ENCODE measurements at regions not wholly inside any gene's neighbourhood (a gene's known extent, or its start where the extent isn't known, plus 50 kb on each side); places are given as distances from the start of the nearest gene placed in this dataset.

DNA sequence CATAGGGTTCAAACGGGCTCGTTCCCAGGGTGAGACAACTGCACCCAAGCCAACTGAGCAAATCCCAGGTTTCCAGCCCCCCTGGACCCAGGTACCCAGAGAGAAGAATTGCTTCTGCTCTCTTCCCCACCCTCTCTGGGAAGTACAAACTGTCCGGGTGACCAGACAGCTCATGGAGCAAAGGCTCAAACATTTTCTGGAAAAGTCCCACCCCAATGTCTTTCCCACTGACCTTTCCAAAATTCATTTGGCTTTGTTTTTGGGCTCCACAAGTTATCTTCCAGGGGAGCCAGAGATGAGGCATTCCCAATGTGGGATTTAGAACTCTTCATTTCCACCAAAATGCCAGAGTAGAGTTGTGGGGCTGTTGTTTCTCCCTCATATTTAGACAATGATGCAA, 58.6 kb downstream of the PABIR2 start:
- Histone ChIP-seq H3K9me3 (ENCODE audit: control extremely low read depth in 1 of 5, control insufficient read depth in 4 of 5, insufficient read depth in 2 of 5, low read depth in 1 of 5, low read length in 4 of 5) (no peaks in the 10 kb centered on the region), H3K4me3 (ENCODE audit: control insufficient read depth in 1 of 7, extremely low read depth in 1 of 7, insufficient read depth in 4 of 7, low read depth in 2 of 7, low read length in 6 of 7) (no peak overlapping the region), H3K27me3 (replicated peaks in 2 of 5; ENCODE audit: control insufficient read depth in 4 of 5, insufficient read depth in 5 of 5, low read length in 4 of 5) (no peaks in the 10 kb centered on the region), H3K27ac (ENCODE audit: insufficient read depth in 1 of 2, low read depth in 1 of 2, low read length in 2 of 2, poor library complexity in 1 of 2, severe bottlenecking in 2 of 2) (no peak overlapping the region), H3K36me3 (ENCODE audit: control insufficient read depth in 4 of 4, insufficient read depth in 4 of 4, low read length in 3 of 4) (no peaks in the 10 kb centered on the region), H3K4me1 (ENCODE audit: control extremely low read depth in 1 of 4, control insufficient read depth in 4 of 4, insufficient read depth in 4 of 4, low read length in 3 of 4) (peaks cover 0 to 12% (median 3%) of the 10 kb centered on the region in 4 experiments)
- no peak for DNase-seq
- WGBS (ENCODE audit: insufficient coverage) = 87% methylated on average over 3 of the region's 3 CpGs
- ChIA-PET POLR2A (no interaction called here), CTCF (no interaction called here)

DNA sequence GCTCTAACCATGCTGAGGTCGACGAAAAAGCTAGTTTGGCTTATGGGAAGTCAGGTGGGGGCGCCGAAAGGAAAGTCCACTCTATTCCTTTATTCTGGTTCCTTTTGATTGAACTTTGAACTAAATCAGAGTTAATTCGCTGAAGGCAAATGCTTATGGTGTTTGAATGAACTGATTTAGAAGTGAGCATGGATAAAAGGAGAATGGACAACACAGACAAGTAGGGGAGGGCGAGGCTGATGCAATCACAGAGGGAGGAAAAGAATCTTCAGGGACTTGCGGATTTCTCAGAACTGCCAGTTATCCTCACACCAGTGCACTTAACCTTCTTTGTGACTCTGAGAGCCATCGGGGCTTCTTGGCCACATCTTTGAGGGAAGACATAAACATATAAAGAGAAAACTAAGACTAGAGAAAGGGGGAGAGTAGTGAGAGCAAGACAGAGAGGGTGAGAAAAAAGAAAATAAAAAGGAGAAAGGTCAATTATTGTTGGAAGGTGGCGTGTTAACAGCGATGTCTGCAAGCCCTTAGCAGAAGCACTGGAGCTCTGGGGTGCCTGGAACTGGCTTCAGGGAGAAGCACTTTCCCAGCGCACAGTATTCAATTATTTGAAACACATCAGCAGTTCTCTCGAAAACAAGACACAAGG, 59.2 kb downstream of the PABIR2 start:
- whole genome bisulfite sequencing (ENCODE audit: insufficient coverage) = 65% methylated on average over 9 of the region's 12 CpGs
- Histone ChIP-seq H3K27ac (ENCODE audit: insufficient read depth in 1 of 2, low read depth in 1 of 2, low read length in 2 of 2, poor library complexity in 1 of 2, severe bottlenecking in 2 of 2) (no peak overlapping the region), H3K4me3 (ENCODE audit: control insufficient read depth in 1 of 7, extremely low read depth in 1 of 7, insufficient read depth in 4 of 7, low read depth in 2 of 7, low read length in 6 of 7) (no peak overlapping the region), H3K36me3 (ENCODE audit: control insufficient read depth in 4 of 4, insufficient read depth in 4 of 4, low read length in 3 of 4) (no peaks in the 10 kb centered on the region), H3K9me3 (ENCODE audit: control extremely low read depth in 1 of 5, control insufficient read depth in 4 of 5, insufficient read depth in 2 of 5, low read depth in 1 of 5, low read length in 4 of 5) (no peaks in the 10 kb centered on the region), H3K4me1 (ENCODE audit: control extremely low read depth in 1 of 4, control insufficient read depth in 4 of 4, insufficient read depth in 4 of 4, low read length in 3 of 4) (peaks cover 0 to 12% (median 3%) of the 10 kb centered on the region in 4 experiments), H3K27me3 (replicated peaks in 2 of 5; ENCODE audit: control insufficient read depth in 4 of 5, insufficient read depth in 5 of 5, low read length in 4 of 5) (no peaks in the 10 kb centered on the region)
- CTCF ChIA-PET = no interaction called here
- no peak for DNase-seq
- POLR2A ChIA-PET = no interaction called here

DNA sequence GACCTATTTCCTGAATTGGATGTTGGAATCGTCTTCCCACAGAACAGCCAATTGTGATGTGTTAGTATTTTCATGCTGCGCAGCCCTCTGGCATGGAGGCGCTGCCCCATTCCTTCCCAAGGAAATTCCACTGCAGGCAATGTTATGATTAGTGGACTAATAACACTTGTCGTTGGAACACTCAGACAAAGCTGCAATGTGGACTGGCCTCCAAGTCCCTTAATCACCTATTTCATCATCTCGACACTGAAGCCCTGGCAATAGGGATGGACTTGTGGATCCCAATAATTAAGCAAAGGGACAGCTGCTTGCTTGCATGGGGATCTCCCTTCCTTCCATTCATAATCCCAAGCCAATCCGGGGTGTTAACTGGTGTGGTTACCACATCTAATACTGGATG, 59.9 kb downstream of the PABIR2 start:
- WGBS (ENCODE audit: insufficient coverage) = 88% methylated on average over 1 of the region's 6 CpGs
- H3K36me3 ChIP-seq (ENCODE audit: control insufficient read depth in 4 of 4, insufficient read depth in 4 of 4, low read length in 3 of 4) = no peaks in the 10 kb centered on the region
- H3K27me3 ChIP-seq (replicated peaks in 2 of 5; ENCODE audit: control insufficient read depth in 4 of 5, insufficient read depth in 5 of 5, low read length in 4 of 5) = no peaks in the 10 kb centered on the region
- peaks cover 0 to 12% (median 3%) of the 10 kb centered on the region in 4 experiments for H3K4me1 ChIP-seq (ENCODE audit: control extremely low read depth in 1 of 4, control insufficient read depth in 4 of 4, insufficient read depth in 4 of 4, low read length in 3 of 4)
- H3K9me3 ChIP-seq (ENCODE audit: control extremely low read depth in 1 of 5, control insufficient read depth in 4 of 5, insufficient read depth in 2 of 5, low read depth in 1 of 5, low read length in 4 of 5) = no peaks in the 10 kb centered on the region
- H3K4me3 ChIP-seq (ENCODE audit: control insufficient read depth in 1 of 7, extremely low read depth in 1 of 7, insufficient read depth in 4 of 7, low read depth in 2 of 7, low read length in 6 of 7) = no peak overlapping the region
- ChIA-PET CTCF (no interaction called here), POLR2A (no interaction called here)
- H3K27ac ChIP-seq (ENCODE audit: insufficient read depth in 1 of 2, low read depth in 1 of 2, low read length in 2 of 2, poor library complexity in 1 of 2, severe bottlenecking in 2 of 2) = no peak overlapping the region
- DNase-seq = no peak

DNA sequence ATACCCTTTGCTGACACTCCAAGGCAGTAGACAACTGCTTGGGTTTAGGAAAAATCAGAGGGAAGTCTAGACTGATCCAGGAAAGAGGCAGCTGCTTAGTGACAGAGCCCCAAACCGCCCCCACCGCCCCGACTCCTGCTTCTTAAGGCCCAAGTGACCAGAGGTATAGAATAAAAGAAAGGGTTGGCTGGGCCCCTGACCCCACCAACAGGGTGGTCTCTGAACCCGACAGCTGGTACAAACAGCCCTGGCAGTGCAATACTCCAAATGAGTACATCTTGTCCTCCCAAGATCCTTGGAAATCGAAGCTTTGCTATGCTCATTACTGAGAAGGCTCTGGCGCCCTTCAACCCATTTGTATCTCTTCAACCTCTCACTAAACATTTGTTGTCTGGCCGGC, 60.6 kb downstream of the PABIR2 start:
- Histone ChIP-seq H3K36me3 (ENCODE audit: control insufficient read depth in 4 of 4, insufficient read depth in 4 of 4, low read length in 3 of 4) (no peaks in the 10 kb centered on the region), H3K4me1 (ENCODE audit: control extremely low read depth in 1 of 4, control insufficient read depth in 4 of 4, insufficient read depth in 4 of 4, low read length in 3 of 4) (peaks cover 0 to 12% (median 3%) of the 10 kb centered on the region in 4 experiments), H3K27ac (ENCODE audit: insufficient read depth in 1 of 2, low read depth in 1 of 2, low read length in 2 of 2, poor library complexity in 1 of 2, severe bottlenecking in 2 of 2) (no peak overlapping the region), H3K4me3 (ENCODE audit: control insufficient read depth in 1 of 7, extremely low read depth in 1 of 7, insufficient read depth in 4 of 7, low read depth in 2 of 7, low read length in 6 of 7) (no peak overlapping the region), H3K9me3 (ENCODE audit: control extremely low read depth in 1 of 5, control insufficient read depth in 4 of 5, insufficient read depth in 2 of 5, low read depth in 1 of 5, low read length in 4 of 5) (no peaks in the 10 kb centered on the region), H3K27me3 (replicated peaks in 2 of 5; ENCODE audit: control insufficient read depth in 4 of 5, insufficient read depth in 5 of 5, low read length in 4 of 5) (no peaks in the 10 kb centered on the region)
- WGBS (ENCODE audit: insufficient coverage) = 87% methylated on average over 6 of the region's 7 CpGs
- ChIA-PET POLR2A (no interaction called here), CTCF (no interaction called here)
- DNase-seq = no peak

DNA sequence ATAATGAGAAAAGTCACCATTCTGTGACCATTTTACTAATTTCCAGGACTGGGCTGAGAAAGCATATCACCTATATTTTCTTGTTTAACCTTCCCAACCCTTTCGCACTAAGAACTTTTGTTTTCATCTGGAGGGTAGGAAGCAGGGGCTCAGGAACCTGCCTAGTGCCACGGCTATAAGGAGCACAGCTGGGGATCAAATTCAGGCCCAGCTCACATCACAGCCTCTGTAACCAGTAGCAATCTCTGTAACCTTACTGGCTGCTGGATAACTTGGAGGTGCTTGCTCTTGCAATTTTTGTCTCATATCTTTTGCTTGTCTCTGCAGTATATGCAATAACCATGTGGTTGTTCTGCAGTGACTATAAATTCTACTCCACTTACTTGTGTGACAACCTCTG, 62.0 kb downstream of the PABIR2 start:
- H3K4me3 ChIP-seq (ENCODE audit: control insufficient read depth in 1 of 7, extremely low read depth in 1 of 7, insufficient read depth in 4 of 7, low read depth in 2 of 7, low read length in 6 of 7) = no peak overlapping the region
- ChIA-PET POLR2A (no interaction called here), CTCF (interaction anchor here (1.4 kb wide), 1 partner anchor 212 kb away, joined by 4 read pairs; no protein-coding TSS in a partner anchor)
- no CpG with 5 or more reads among the region's 2 CpGs for WGBS (ENCODE audit: insufficient coverage)
- no peak for DNase-seq
- no peak overlapping the region for H3K27ac ChIP-seq (ENCODE audit: insufficient read depth in 1 of 2, low read depth in 1 of 2, low read length in 2 of 2, poor library complexity in 1 of 2, severe bottlenecking in 2 of 2)
- no peaks in the 10 kb centered on the region for H3K9me3 ChIP-seq (ENCODE audit: control extremely low read depth in 1 of 5, control insufficient read depth in 4 of 5, insufficient read depth in 2 of 5, low read depth in 1 of 5, low read length in 4 of 5)
- H3K27me3 ChIP-seq (replicated peaks in 2 of 5; ENCODE audit: control insufficient read depth in 4 of 5, insufficient read depth in 5 of 5, low read length in 4 of 5) = no peaks in the 10 kb centered on the region
- H3K4me1 ChIP-seq (ENCODE audit: control extremely low read depth in 1 of 4, control insufficient read depth in 4 of 4, insufficient read depth in 4 of 4, low read length in 3 of 4) = peaks cover 0 to 12% (median 3%) of the 10 kb centered on the region in 4 experiments
- H3K36me3 ChIP-seq (ENCODE audit: control insufficient read depth in 4 of 4, insufficient read depth in 4 of 4, low read length in 3 of 4) = no peaks in the 10 kb centered on the region

DNA sequence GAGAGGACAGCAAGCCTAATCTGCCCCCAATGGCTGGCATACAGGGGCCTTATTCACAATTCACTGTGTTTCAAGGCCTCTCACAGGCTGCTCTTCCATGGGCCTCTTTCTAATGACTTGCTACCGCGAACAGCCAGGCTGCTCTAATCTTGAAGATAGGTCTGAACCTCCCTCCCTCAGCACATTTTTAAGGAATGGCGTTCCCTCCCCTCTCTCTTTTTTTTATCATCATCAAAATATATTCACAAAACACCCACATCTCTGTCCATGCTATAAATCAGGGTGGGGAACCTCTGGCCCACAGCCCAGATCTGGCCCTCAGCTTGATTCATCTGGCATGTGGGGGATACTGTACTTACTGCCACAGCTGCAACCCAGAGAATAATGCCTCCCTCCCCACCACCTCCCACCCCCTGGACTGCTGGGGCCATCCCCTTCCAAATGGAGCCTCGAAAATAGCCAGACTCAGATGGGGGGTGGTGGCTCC, 62.5 kb downstream of the PABIR2 start:
- Histone ChIP-seq H3K27me3 (replicated peaks in 2 of 5; ENCODE audit: control insufficient read depth in 4 of 5, insufficient read depth in 5 of 5, low read length in 4 of 5) (no peaks in the 10 kb centered on the region), H3K36me3 (ENCODE audit: control insufficient read depth in 4 of 4, insufficient read depth in 4 of 4, low read length in 3 of 4) (no peaks in the 10 kb centered on the region), H3K27ac (ENCODE audit: insufficient read depth in 1 of 2, low read depth in 1 of 2, low read length in 2 of 2, poor library complexity in 1 of 2, severe bottlenecking in 2 of 2) (no peak overlapping the region), H3K4me1 (ENCODE audit: control extremely low read depth in 1 of 4, control insufficient read depth in 4 of 4, insufficient read depth in 4 of 4, low read length in 3 of 4) (peaks cover 0 to 12% (median 3%) of the 10 kb centered on the region in 4 experiments), H3K4me3 (ENCODE audit: control insufficient read depth in 1 of 7, extremely low read depth in 1 of 7, insufficient read depth in 4 of 7, low read depth in 2 of 7, low read length in 6 of 7) (no peak overlapping the region), H3K9me3 (ENCODE audit: control extremely low read depth in 1 of 5, control insufficient read depth in 4 of 5, insufficient read depth in 2 of 5, low read depth in 1 of 5, low read length in 4 of 5) (no peaks in the 10 kb centered on the region)
- CTCF ChIA-PET = interaction anchor here (1.4 kb wide), 1 partner anchor 212 kb away, joined by 4 read pairs; no protein-coding TSS in a partner anchor
- WGBS (ENCODE audit: insufficient coverage) = 50% methylated on average over 4 of the region's 4 CpGs
- POLR2A ChIA-PET = no interaction called here
- DNase-seq = no peak

DNA sequence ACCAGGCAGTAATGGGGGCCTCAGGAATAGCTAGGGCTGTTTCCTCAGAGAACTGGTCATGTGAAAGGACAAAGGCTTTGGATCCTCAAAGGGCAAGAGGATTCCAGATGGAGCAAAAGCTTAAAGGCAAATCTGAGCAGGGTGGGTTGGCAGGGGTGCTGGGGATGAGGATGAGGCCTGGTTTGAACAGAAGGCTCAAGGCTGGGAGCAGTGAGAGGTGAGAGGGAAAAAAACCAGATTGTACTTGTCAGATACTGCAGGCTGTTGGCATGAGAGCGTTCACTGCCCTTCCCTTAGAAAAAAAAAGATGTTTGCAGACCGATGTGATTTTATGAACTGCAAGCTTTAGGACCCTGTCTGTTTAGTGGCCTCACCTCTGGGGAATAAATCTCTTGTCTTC, 63.4 kb downstream of the PABIR2 start:
- H3K4me3 ChIP-seq (ENCODE audit: control insufficient read depth in 1 of 7, extremely low read depth in 1 of 7, insufficient read depth in 4 of 7, low read depth in 2 of 7, low read length in 6 of 7) = no peak overlapping the region
- no peaks in the 10 kb centered on the region for H3K36me3 ChIP-seq (ENCODE audit: control insufficient read depth in 4 of 4, insufficient read depth in 4 of 4, low read length in 3 of 4)
- 92% methylated on average over 2 of the region's 2 CpGs for WGBS (ENCODE audit: insufficient coverage)
- no peaks in the 10 kb centered on the region for H3K9me3 ChIP-seq (ENCODE audit: control extremely low read depth in 1 of 5, control insufficient read depth in 4 of 5, insufficient read depth in 2 of 5, low read depth in 1 of 5, low read length in 4 of 5)
- H3K27me3 ChIP-seq (replicated peaks in 2 of 5; ENCODE audit: control insufficient read depth in 4 of 5, insufficient read depth in 5 of 5, low read length in 4 of 5) = no peaks in the 10 kb centered on the region
- POLR2A ChIA-PET = no interaction called here
- H3K4me1 ChIP-seq (ENCODE audit: control extremely low read depth in 1 of 4, control insufficient read depth in 4 of 4, insufficient read depth in 4 of 4, low read length in 3 of 4) = peaks cover 0 to 7% (median 2%) of the 10 kb centered on the region in 4 experiments
- no peak overlapping the region for H3K27ac ChIP-seq (ENCODE audit: insufficient read depth in 1 of 2, low read depth in 1 of 2, low read length in 2 of 2, poor library complexity in 1 of 2, severe bottlenecking in 2 of 2)
- DNase-seq = no peak
- CTCF ChIA-PET = interaction anchor here (1.0 kb wide), 1 partner anchor 213 kb away, joined by 3 read pairs; no protein-coding TSS in a partner anchor

All from common myeloid progenitor, CD34-positive (primary cell).